DND-41 (cell line): ENCODE measurements at regions not wholly inside any gene's neighbourhood (a gene's known extent, or its start where the extent isn't known, plus 50 kb on each side); places are given as distances from the start of the nearest gene placed in this dataset.

Source experiments
- ATAC-seq: fragments of 200-7000 bp; cut with Tn5 transposase; 3 replicates; pipeline ENCODE4 v1.9.1; 2021; ENCODE audit warnings: low read depth; ENCODE audit not compliant: insufficient read depth
- DNase-seq: peaks from one replicate; pipeline ENCODE4 v3.0.0-alpha.2; 2020
- H2AFZ ChIP-seq: 2 replicates; pipeline ENCODE4 v1.6.0; 2012; ENCODE audit warnings: low read depth, low read length
- H3K27ac ChIP-seq: 2 replicates; pipeline ENCODE4 v1.5.1; 2012; ENCODE audit warnings: low read length, inconsistent platforms
- H3K27me3 ChIP-seq: fragments of 200-600 bp; sonication (generic); 2 replicates; pipeline ENCODE4 v1.6.0; 2012; ENCODE audit warnings: low read length, mild to moderate bottlenecking, inconsistent platforms; ENCODE audit not compliant: insufficient read depth, poor library complexity
- H3K36me3 ChIP-seq: 2 replicates; pipeline ENCODE4 v1.5.1; 2012; ENCODE audit warnings: low read length, inconsistent platforms; ENCODE audit not compliant: insufficient read depth
- H3K4me1 ChIP-seq: 2 replicates; pipeline ENCODE4 v1.5.1; 2012; ENCODE audit warnings: mild to moderate bottlenecking, low read length; ENCODE audit not compliant: insufficient read depth
- H3K4me2 ChIP-seq: 2 replicates; pipeline ENCODE4 v1.6.0; 2012; ENCODE audit warnings: mild to moderate bottlenecking, moderate library complexity, low read length, inconsistent platforms; ENCODE audit not compliant: insufficient read depth
- H3K4me3 ChIP-seq, 2 experiments: fragments of 200-600 bp in 1 of 2; shearing (Covaris generic) in 1 of 2; 2 replicates each; pipeline ENCODE4 v1.5.1; 2012 to 2016; ENCODE audit warnings: inconsistent platforms in 2 of 2, low read length in 2 of 2, mild to moderate bottlenecking in 2 of 2, low read depth in 1 of 2, moderate library complexity in 1 of 2
- H3K79me2 ChIP-seq: 2 replicates; pipeline ENCODE4 v1.6.0; 2012; ENCODE audit warnings: low read length, inconsistent platforms; ENCODE audit not compliant: insufficient read depth
- H3K9ac ChIP-seq: 2 replicates; pipeline ENCODE4 v1.6.0; 2012; ENCODE audit warnings: low read depth, mild to moderate bottlenecking, inconsistent platforms, low read length, moderate library complexity
- H3K9me3 ChIP-seq: 2 replicates; pipeline ENCODE4 v1.5.1; 2012; ENCODE audit warnings: low read length, moderate library complexity, mild to moderate bottlenecking, inconsistent platforms; ENCODE audit not compliant: insufficient read depth, severe bottlenecking
- H4K20me1 ChIP-seq: 2 replicates; pipeline ENCODE4 v1.6.0; 2012; ENCODE audit warnings: low read length; ENCODE audit not compliant: insufficient read depth
- CTCF ChIP-seq: IDR thresholded peaks from 2 replicates; pipeline ENCODE4 v1.5.1; 2012; ENCODE audit warnings: borderline replicate concordance, low read length, moderate library complexity, mild to moderate bottlenecking; ENCODE audit not compliant: poor library complexity, severe bottlenecking; ENCODE audit errors: extremely low read depth
- EZH2 ChIP-seq: IDR thresholded peaks from 3 replicates; pipeline ENCODE4 v1.6.1; 2012; ENCODE audit warnings: borderline replicate concordance, low read depth, mild to moderate bottlenecking, moderate library complexity, low read length, inconsistent platforms; ENCODE audit not compliant: severe bottlenecking

GRCh38 chr9:100939636-100940035, 88.9 kb upstream of the PLPPR1 start:
- H2AFZ ChIP-seq = no peak overlapping the region
- no peak overlapping the region for H3K4me2 ChIP-seq
- no peak overlapping the region for H3K9ac ChIP-seq

GRCh38 chr9:100959226-100959625, 69.3 kb upstream of the PLPPR1 start:
- ATAC-seq = no peak
- TF ChIP-seq CTCF (no peak), EZH2 (no peak)
- no peaks in the 10 kb centered on the region for H3K9me3 ChIP-seq

More at GRCh38 chr9:100939636-100940035, 88.9 kb upstream of the PLPPR1 start:
- ATAC-seq = no peak
- Histone ChIP-seq H3K36me3 (no peaks in the 10 kb centered on the region), H3K4me1 (no peaks in the 10 kb centered on the region), H3K79me2 (no peaks in the 10 kb centered on the region), H3K4me3 (no peak overlapping the region), H3K27me3 (no peaks in the 10 kb centered on the region), H3K9me3 (no peaks in the 10 kb centered on the region), H4K20me1 (no peaks in the 10 kb centered on the region), H3K27ac (no peak overlapping the region)
- TF ChIP-seq EZH2 = no peak
- no peak for DNase-seq

More at GRCh38 chr9:100959226-100959625, 69.3 kb upstream of the PLPPR1 start:
- H3K4me2 ChIP-seq = no peak overlapping the region
- no peaks in the 10 kb centered on the region for H3K27me3 ChIP-seq
- H3K9ac ChIP-seq = no peak overlapping the region
- H3K4me3 ChIP-seq = no peak overlapping the region
- H3K27ac ChIP-seq = no peak overlapping the region
- H2AFZ ChIP-seq = no peak overlapping the region
- no peak for DNase-seq
- no peaks in the 10 kb centered on the region for H3K36me3 ChIP-seq
- H3K4me1 ChIP-seq = no peaks in the 10 kb centered on the region
- H3K79me2 ChIP-seq = no peaks in the 10 kb centered on the region
- no peaks in the 10 kb centered on the region for H4K20me1 ChIP-seq
